HuH-7 (cell line): ENCODE measurements at regions not wholly inside any gene's neighbourhood (a gene's known extent, or its start where the extent isn't known, plus 50 kb on each side); places are given as distances from the start of the nearest gene placed in this dataset.

Source experiments
- DNase-seq: peaks from one replicate; pipeline ENCODE4 v3.0.0; 2011; ENCODE audit warnings: low spot score

DNA sequence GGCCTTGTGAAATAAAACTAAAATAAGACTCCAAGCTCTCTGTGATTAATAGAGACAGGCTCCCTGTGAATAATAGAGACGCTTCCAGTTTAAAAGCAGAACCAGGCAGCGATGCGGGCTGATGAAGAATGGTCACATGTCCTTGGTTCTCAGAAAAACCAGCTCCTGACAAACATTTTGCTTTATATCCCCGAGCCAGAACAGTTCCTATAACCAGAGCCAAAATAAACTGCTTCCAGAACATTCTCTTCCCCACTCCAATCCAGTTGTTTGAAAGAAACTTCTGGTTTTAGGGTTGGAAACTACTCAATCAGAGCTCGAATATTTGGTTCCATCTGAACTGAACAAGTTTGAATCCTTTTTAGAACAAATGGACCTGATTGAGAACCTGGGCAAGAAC, 213.7 kb downstream of the TSN start:
- no peak for DNase-seq

GRCh38 chr2:121969766-121970639, 214.6 kb downstream of the TSN start:
- DNase-seq, result no peak

DNA sequence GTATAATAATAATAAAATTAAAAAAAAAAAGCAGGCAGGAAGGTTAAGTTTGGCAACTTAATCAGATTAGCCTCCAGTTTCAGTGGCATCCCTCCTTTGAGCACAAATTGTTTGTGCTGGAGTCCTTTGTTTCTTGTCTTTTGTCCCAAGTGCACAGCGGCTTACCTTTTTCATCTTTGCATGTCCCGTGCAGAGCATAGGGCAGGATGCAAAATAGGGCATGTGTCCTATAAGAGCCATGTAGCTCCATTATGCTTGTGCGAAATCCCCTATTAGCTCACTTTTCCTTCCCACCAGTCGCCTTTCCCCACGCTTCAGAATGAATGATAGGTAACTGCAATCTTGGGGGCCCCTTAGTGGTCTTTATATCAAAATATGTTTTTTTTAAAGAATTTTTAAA, 216.8 kb downstream of the TSN start:
- no peak for DNase-seq

DNA sequence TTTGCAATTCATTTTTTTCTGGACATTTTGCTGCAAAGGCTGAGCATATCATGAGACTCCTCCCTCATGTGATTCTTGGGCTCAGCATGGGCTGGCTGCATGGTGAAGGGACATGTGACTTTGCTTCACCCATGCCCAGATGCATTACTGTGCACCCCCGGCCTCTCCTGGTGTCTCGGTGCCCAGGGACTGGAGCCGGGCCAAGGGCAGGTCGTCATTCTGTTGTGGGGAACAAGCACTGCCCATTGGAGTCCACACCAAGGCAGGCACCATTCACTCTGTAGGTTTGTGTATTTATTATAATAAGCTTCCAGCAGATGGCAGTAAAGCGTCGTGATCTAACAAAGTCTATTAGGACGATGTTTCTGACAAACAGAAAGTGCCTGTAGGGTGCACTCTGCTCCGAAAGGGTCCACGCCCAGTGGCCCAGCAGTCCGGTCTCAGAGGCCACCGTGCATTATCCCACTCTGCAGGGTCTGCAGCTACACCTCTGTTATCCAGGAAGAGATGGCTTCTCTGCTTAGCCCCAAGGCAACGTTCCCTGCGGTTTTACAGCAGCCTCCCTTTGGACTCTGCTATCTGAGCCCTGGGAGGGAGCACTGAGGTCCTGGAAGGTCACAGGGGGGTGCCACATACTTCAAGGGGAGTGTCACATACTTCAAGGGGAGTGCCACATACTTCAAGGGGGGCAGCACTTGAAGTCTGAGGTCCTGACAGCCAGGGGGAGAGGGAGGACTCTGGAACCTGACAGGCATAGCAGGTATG, 219.6 kb downstream of the TSN start:
- peak; percentile 77 for DNase-seq

GRCh38 chr2:121976926-121977325, 221.5 kb downstream of the TSN start:
- DNase-seq, result no peak

- no peak for DNase-seq
Measured at GRCh38 chr2:121977326-121977725, 221.9 kb downstream of the TSN start.

GRCh38 chr2:121992700-121993099, 237.2 kb downstream of the TSN start:
- no peak for DNase-seq

DNA sequence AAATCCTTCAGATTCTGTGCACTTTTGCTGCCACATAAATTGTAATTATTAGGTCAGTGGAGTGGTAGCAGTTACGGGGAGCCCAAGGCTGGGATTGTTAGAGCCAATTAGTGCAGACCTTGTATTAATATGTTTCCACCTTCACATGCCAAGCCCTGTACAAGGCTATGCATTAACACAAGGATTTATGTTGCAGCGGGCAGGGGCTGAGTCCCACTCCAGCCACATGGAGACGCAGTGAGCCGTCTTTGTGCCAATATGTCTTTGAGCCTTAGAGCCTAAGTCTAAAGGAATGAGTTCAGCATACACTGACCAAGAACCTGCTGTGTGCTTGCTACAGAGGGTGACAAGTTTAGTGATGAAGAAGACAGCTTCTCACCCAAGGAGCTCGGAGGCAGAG, 238.2 kb downstream of the TSN start:
- DNase-seq, result no peak

- DNase-seq, result no peak
Measured at GRCh38 chr2:121994238-121995206, 239.1 kb downstream of the TSN start.

- DNase-seq, result no peak
Measured at GRCh38 chr2:121998751-121999150, 243.3 kb downstream of the TSN start.

- DNase-seq, result no peak
Measured at GRCh38 chr2:121999264-121999663, 243.8 kb downstream of the TSN start.

DNA sequence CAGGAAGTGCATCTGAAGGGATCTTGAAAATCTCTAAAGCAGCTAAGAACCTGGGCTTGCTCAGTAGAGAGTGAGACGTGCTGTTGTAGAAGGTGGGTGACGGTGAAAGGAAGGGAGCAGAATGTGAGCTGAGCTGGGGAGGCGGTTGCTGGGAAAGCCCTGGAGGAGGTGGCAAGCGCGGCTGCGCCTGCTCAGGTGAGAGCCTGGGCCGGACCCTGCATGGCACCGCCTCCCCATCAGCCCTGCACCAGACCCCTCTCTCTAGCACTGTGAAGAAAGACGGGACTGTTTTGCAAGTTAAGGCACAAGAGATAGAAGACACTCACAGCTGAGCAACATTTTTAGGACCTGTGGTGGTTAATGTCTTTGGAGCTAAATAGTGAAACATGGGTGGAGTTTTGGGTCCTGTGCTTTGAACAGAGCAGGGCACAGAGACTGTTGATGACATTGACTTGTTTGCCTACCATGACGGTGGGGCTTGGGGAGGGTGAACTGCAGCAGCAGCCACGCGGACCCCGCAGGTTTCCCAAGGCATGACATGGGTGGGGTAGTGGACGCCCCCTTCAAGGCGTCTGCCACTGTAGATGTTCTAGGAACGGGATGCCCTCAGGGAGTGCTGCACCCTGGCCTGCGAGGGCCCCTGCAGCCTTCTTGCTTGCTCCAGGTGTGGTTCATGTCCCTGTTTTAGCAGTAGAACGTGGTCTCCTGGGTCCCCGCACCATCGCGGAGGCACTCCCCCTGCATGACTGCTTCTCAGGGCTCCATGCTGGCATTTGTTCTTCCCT, 245.3 kb downstream of the TSN start:
- no peak for DNase-seq

DNA sequence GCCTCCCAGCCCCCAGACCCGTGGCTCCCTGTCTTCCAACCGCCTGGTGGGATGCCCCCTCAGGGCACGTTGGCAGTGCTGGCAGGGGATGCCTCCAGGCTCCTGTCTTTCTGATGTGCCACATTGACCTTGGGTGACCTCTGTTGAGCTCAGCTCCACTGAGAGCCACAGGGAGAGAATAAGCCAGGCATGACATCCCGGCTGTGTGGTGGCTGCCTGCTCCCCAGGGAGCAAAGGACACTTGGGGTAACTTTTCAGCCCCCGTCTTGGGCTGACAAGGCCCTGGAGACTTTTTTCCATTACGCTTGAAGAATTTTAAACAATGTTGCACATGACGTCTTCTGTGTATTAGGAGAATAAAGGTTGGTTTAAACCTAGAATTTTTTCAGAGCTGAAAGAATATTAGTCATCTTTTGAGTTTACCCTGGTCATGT, 246.0 kb downstream of the TSN start:
- no peak for DNase-seq

GRCh38 chr2:122003196-122003940, 247.9 kb downstream of the TSN start:
- no peak for DNase-seq

DNA sequence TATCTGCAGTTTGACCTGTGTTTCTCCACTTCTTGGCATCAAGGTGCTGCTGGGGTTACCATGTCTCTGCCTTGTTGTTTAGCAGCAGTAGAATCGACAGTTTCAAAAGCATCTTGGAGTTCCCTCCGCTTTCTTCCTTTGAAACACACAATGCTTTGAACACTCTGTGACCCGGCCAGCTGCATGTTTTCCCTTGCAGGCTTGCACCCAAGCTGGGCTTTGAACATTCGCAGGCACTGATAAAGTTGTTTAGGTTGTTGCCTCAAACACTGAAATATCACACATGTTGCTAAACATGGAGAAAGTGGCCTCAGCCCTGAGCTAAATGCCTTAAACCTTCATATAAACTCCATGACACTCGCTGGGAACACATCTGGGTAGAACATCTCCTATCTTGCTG, 251.7 kb downstream of the TSN start:
- no peak for DNase-seq

GRCh38 chr2:122007577-122007976, 252.1 kb downstream of the TSN start:
- DNase-seq, result no peak

GRCh38 chr2:122009561-122009960, 254.1 kb downstream of the TSN start:
- DNase-seq, result no peak

- no peak for DNase-seq
Measured at GRCh38 chr2:122011493-122012270, 256.2 kb downstream of the TSN start.

- no peak for DNase-seq
Measured at GRCh38 chr2:122018736-122019135, 263.3 kb downstream of the TSN start.

- peak; percentile 49 for DNase-seq
Measured at GRCh38 chr2:122019724-122020123, 264.3 kb downstream of the TSN start.
